Endothelial cell of umbilical vein (primary cell): ENCODE measurements at regions not wholly inside any gene's neighbourhood (a gene's known extent, or its start where the extent isn't known, plus 50 kb on each side); places are given as distances from the start of the nearest gene placed in this dataset.

Experiments used
- JUN ChIP-seq: IDR thresholded peaks from 2 replicates; pipeline ENCODE4 v1.6.1; 2011; ENCODE audit warnings: borderline replicate concordance, low read depth; ENCODE audit not compliant: insufficient read length, insufficient read depth
- POLR2A ChIP-seq: IDR thresholded peaks from 2 replicates; pipeline ENCODE4 v1.6.1; 2012; ENCODE audit warnings: low read depth, mild to moderate bottlenecking, control low read depth, low read length
- TF ChIP-seq, protein P1 (sequence below), 2 donors: IDR thresholded peaks; 1 replicate in 1 of 2; 2 replicates in 1 of 2; pipeline ENCODE4 v1.5.1; 2011; ENCODE audit warnings: low read length in 2 of 2, mild to moderate bottlenecking in 2 of 2, moderate library complexity in 2 of 2, control low read depth in 1 of 2, inconsistent platforms in 1 of 2, low read depth in 1 of 2; ENCODE audit not compliant: insufficient read depth in 1 of 2; ENCODE audit errors: extremely low read depth in 1 of 2

DNA sequence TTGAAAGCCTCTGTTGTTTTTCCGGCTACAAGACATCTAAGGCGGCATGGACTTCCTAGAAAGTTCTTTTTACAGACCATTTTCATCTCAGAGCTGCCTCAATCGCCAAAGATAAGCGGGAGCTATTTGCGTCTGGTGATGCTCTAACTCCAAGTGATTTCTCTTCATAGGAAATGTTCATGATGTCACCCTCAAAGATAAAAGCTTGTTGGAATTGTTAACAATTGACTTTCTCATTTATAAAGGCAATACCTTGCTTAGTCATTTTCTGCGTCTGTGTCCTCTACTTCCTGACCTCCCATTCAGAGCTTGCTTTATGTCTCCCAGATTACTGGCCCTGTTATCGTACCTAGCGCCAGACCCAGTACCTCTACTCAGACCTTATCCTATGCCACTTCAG, 259.0 kb upstream of the G2E3 start:
- TF ChIP-seq, protein P1, sequence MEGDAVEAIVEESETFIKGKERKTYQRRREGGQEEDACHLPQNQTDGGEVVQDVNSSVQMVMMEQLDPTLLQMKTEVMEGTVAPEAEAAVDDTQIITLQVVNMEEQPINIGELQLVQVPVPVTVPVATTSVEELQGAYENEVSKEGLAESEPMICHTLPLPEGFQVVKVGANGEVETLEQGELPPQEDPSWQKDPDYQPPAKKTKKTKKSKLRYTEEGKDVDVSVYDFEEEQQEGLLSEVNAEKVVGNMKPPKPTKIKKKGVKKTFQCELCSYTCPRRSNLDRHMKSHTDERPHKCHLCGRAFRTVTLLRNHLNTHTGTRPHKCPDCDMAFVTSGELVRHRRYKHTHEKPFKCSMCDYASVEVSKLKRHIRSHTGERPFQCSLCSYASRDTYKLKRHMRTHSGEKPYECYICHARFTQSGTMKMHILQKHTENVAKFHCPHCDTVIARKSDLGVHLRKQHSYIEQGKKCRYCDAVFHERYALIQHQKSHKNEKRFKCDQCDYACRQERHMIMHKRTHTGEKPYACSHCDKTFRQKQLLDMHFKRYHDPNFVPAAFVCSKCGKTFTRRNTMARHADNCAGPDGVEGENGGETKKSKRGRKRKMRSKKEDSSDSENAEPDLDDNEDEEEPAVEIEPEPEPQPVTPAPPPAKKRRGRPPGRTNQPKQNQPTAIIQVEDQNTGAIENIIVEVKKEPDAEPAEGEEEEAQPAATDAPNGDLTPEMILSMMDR (IDR thresholded peaks at IDR 0.05; ENCODE audit: extremely low read depth in 1 of 2, insufficient read depth in 1 of 2, low read depth in 1 of 2, low read length in 2 of 2) = no peak
- TF ChIP-seq JUN = no peak
- TF ChIP-seq POLR2A = no peak
